IMR-90 (cell line): ENCODE measurements at regions not wholly inside any gene's neighbourhood (a gene's known extent, or its start where the extent isn't known, plus 50 kb on each side); places are given as distances from the start of the nearest gene placed in this dataset.

Source experiments
- ATAC-seq: fragments of 200-7000 bp; cut with Tn5 transposase; 2 replicates; pipeline ENCODE4 v1.9.1; 2020; ENCODE audit warnings: low read depth, mild to moderate bottlenecking, moderate library complexity
- BruUV-seq: library from RNA; stranded (reverse); fragments of 400-500 nt; replicated peaks from 2 replicates; lab custom pipeline; 2021; lab: Mats Ljungman, UMichigan
- CTCF ChIA-PET: fragments of 300-600 bp; formaldehyde crosslinking; extraction: SDS; loops from one replicate; lab custom pipeline; 2021; ENCODE audit warnings: antibody characterized with exemption; lab: Yijun Ruan, JAX
- POLR2A ChIA-PET: fragments of 300-600 bp; sonication (Branson Sonifier 250); formaldehyde crosslinking; loops from one replicate; lab custom pipeline; 2022; ENCODE audit warnings: antibody characterized with exemption; ENCODE audit not compliant: unreplicated experiment; lab: Charles Lee
- DNase-seq: peaks from one replicate; pipeline ENCODE4 v3.0.0; 2013
- H2AFZ ChIP-seq: replicated peaks from 2 replicates; pipeline ENCODE3; 2013; ENCODE audit warnings: low read length, mild to moderate bottlenecking; ENCODE audit not compliant: poor library complexity
- H2AK5ac ChIP-seq: 2 replicates; pipeline ENCODE4 v1.6.1; 2013; ENCODE audit warnings: low read depth, low read length, inconsistent platforms
- H2AK9ac ChIP-seq: replicated peaks from 2 replicates; pipeline ENCODE3; 2013; ENCODE audit warnings: mild to moderate bottlenecking, low read depth, low read length, moderate library complexity; ENCODE audit not compliant: poor library complexity
- H2BK120ac ChIP-seq: 2 replicates; pipeline ENCODE4 v1.6.1; 2013; ENCODE audit warnings: low read depth, low read length, inconsistent platforms
- H2BK15ac ChIP-seq: 3 replicates; pipeline ENCODE4 v1.6.1; 2013; ENCODE audit warnings: low read depth, low read length, inconsistent platforms
- H2BK20ac ChIP-seq: 2 replicates; pipeline ENCODE4 v1.6.1; 2013; ENCODE audit warnings: low read depth, mild to moderate bottlenecking, inconsistent platforms, low read length, moderate library complexity
- H2BK5ac ChIP-seq: 2 replicates; pipeline ENCODE4 v1.6.1; 2013; ENCODE audit warnings: mild to moderate bottlenecking, low read depth, low read length, inconsistent platforms; ENCODE audit not compliant: poor library complexity, severe bottlenecking
- H3K14ac ChIP-seq: replicated peaks from 2 replicates; pipeline ENCODE4 v1.6.1; 2013; ENCODE audit warnings: low read depth, low read length, inconsistent platforms
- H3K18ac ChIP-seq: 2 replicates; pipeline ENCODE4 v1.6.1; 2013; ENCODE audit warnings: low read depth, low read length, control low read depth
- H3K23ac ChIP-seq: 2 replicates; pipeline ENCODE4 v1.6.1; 2013; ENCODE audit warnings: low read depth, low read length, inconsistent platforms
- H3K27ac ChIP-seq: 2 replicates; pipeline ENCODE4 v1.5.1; 2013; ENCODE audit warnings: mild to moderate bottlenecking, control low read depth, low read length; ENCODE audit not compliant: insufficient read depth
- H3K27me3 ChIP-seq: 2 replicates; pipeline ENCODE4 v1.6.1; 2013; ENCODE audit warnings: low read length; ENCODE audit not compliant: control insufficient read depth, insufficient read depth
- H3K36me3 ChIP-seq: 2 replicates; pipeline ENCODE4 v1.6.1; 2013; ENCODE audit warnings: low read length, mixed read lengths; ENCODE audit not compliant: control insufficient read depth, insufficient read depth
- H3K4ac ChIP-seq: 2 replicates; pipeline ENCODE4 v1.6.1; 2013; ENCODE audit warnings: low read depth, low read length, inconsistent platforms
- H3K4me1 ChIP-seq: 2 replicates; pipeline ENCODE4 v1.6.1; 2013; ENCODE audit warnings: low read length, mixed read lengths; ENCODE audit not compliant: control insufficient read depth, insufficient read depth
- H3K4me2 ChIP-seq: 2 replicates; pipeline ENCODE4 v1.6.1; 2013; ENCODE audit warnings: low read depth, mild to moderate bottlenecking, control low read depth, low read length, moderate library complexity
- H3K4me3 ChIP-seq: 2 replicates; pipeline ENCODE4 v1.5.1; 2013; ENCODE audit warnings: low read depth, mild to moderate bottlenecking, control low read depth, low read length, moderate library complexity; ENCODE audit not compliant: insufficient read depth
- H3K56ac ChIP-seq: 2 replicates; pipeline ENCODE4 v1.6.1; 2013; ENCODE audit warnings: low read length, inconsistent platforms; ENCODE audit not compliant: insufficient read depth; ENCODE audit errors: extremely low read depth
- H3K79me1 ChIP-seq, 2 experiments: 2 replicates each; pipeline ENCODE4 v1.6.1; 2013; ENCODE audit warnings: low read length in 2 of 2, inconsistent platforms in 1 of 2, low read depth in 1 of 2
- H3K9ac ChIP-seq: 2 replicates; pipeline ENCODE4 v1.6.1; 2013; ENCODE audit warnings: low read depth, low read length, control low read depth
- H3K9me1 ChIP-seq: 2 replicates; pipeline ENCODE4 v1.6.1; 2013; ENCODE audit warnings: low read length, inconsistent platforms; ENCODE audit not compliant: insufficient read depth
- H3K9me3 ChIP-seq: 2 replicates; pipeline ENCODE4 v1.6.1; 2013; ENCODE audit warnings: low read length; ENCODE audit not compliant: control insufficient read depth, insufficient read depth
- H4K20me1 ChIP-seq: 2 replicates; pipeline ENCODE4 v1.6.1; 2013; ENCODE audit warnings: low read length, inconsistent platforms; ENCODE audit not compliant: insufficient read depth
- H4K5ac ChIP-seq: 2 replicates; pipeline ENCODE4 v1.6.1; 2013; ENCODE audit warnings: mild to moderate bottlenecking, low read depth, low read length, control low read depth
- H4K8ac ChIP-seq, 2 experiments: 2 replicates each; pipeline ENCODE4 v1.6.1; 2013; ENCODE audit warnings: low read depth in 2 of 2, low read length in 2 of 2, control low read depth in 1 of 2, inconsistent platforms in 1 of 2
- H4K91ac ChIP-seq: 2 replicates; pipeline ENCODE4 v1.6.1; 2013; ENCODE audit warnings: low read depth, low read length, inconsistent platforms; ENCODE audit not compliant: insufficient read depth
- BHLHE40 ChIP-seq: fragments of 150-350 bp; IDR thresholded peaks from 2 replicates; pipeline ENCODE4 v1.6.1; 2016; ENCODE audit warnings: mild to moderate bottlenecking, low read depth, low read length
- CHD1 ChIP-seq: IDR thresholded peaks from 2 replicates; pipeline ENCODE4 v1.6.1; 2012; ENCODE audit warnings: low read depth, low read length, improper control_type of control experiment
- FOS ChIP-seq: fragments of 150-350 bp; IDR thresholded peaks from 2 replicates; pipeline ENCODE4 v1.6.1; 2016; ENCODE audit warnings: low read depth, low read length
- MAFK ChIP-seq: IDR thresholded peaks from 2 replicates; pipeline ENCODE4 v1.6.1; 2012; ENCODE audit warnings: low read depth, low read length, improper control_type of control experiment
- MAZ ChIP-seq: IDR thresholded peaks from 2 replicates; pipeline ENCODE4 v1.6.1; 2012; ENCODE audit warnings: low read depth, mild to moderate bottlenecking, low read length, improper control_type of control experiment, moderate library complexity, borderline replicate concordance
- NFE2L2 ChIP-seq: fragments of 150-350 bp; IDR thresholded peaks from 2 replicates; pipeline ENCODE4 v1.6.1; 2016; ENCODE audit warnings: low read depth, mild to moderate bottlenecking, low read length
- SMC3 ChIP-seq: fragments of 150-350 bp; IDR thresholded peaks from 2 replicates; pipeline ENCODE4 v1.6.1; 2016; ENCODE audit warnings: low read depth, mild to moderate bottlenecking, antibody characterized with exemption, low read length, moderate library complexity
- WGBS, 2 experiments: methylation state at CpG; one replicate each; pipeline versions ENCODE4 v1.1.5 to v1.1.7; 2013; ENCODE audit warnings: missing lambda C conversion rate in 2 of 2; ENCODE audit not compliant: insufficient read length in 1 of 2; ENCODE audit errors: extremely low coverage in 2 of 2; 5-methylcytosine and 5-hydroxymethylcytosine counted together
- dilution Hi-C: fragments of 300-500 bp; cut with HindIII; formaldehyde crosslinking; loops from one replicate; pipeline ENCODE4 v1.14.3; 2018; ENCODE audit warnings: low sequenced_read_pairs; ENCODE audit not compliant: unreplicated experiment
- in situ Hi-C: fragments of 300-500 bp; cut with MboI; formaldehyde crosslinking; loops from 3 replicates; pipeline ENCODE4 v1.14.3; 2019; ENCODE audit warnings: low sequenced_read_pairs, inconsistent platforms, mixed read lengths
- intact Hi-C: fragments of 100-400 bp; cut with micrococcal nuclease; formaldehyde crosslinking; loops from 2 replicates; pipeline ENCODE4 v1.10.0; 2022
- TF ChIP-seq, protein P1 (sequence below): conservative IDR thresholded peaks from 2 replicates; pipeline ENCODE4 v1.5.1; 2012; ENCODE audit warnings: mild to moderate bottlenecking, low read depth, low read length, improper control_type of control experiment

DNA sequence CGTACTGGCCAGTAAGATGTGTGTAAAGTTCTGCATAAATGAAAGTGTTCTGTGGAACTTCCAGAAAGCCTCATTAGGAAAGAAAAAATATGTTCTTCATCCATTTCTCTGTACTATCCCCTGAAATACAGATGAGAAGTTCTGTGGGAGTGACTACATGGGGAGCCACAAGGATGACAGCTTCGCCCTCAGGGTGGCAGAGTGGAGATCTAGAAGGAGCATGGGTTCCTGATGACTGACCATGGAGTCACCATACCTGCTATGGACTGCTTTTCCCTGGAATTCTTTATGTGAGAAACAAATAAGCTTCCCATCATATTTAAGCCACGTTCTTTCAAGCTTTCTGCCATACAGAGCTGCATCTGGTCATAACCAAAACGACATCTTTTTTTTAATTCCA is 113.9 kb upstream of the RGS1 start:
- Histone ChIP-seq H4K5ac (no peak overlapping the region), H2BK20ac (no peak overlapping the region), H3K14ac (no peak overlapping the region), H3K4me2 (no peak overlapping the region), H3K9ac (no peak overlapping the region), H2BK15ac (no peak overlapping the region), H3K36me3 (no peaks in the 10 kb centered on the region), H2AK5ac (no peak overlapping the region), H2AK9ac (no peak overlapping the region), H3K4me1 (no peaks in the 10 kb centered on the region), H4K8ac (no peak overlapping the region), H3K23ac (no peak overlapping the region), H3K27me3 (no peaks in the 10 kb centered on the region), H3K9me3 (no peaks in the 10 kb centered on the region), H2AFZ (no peak overlapping the region), H3K4ac (no peak overlapping the region), H3K79me1 (no peaks in the 10 kb centered on the region), H3K18ac (no peak overlapping the region), H4K91ac (no peak overlapping the region), H2BK5ac (no peak overlapping the region), H4K20me1 (no peaks in the 10 kb centered on the region), H2BK120ac (no peak overlapping the region), H3K9me1 (no peaks in the 10 kb centered on the region), H3K56ac (no peak overlapping the region), H3K27ac (no peak overlapping the region), H3K4me3 (no peak overlapping the region)
- TF ChIP-seq NFE2L2: no peak
- TF ChIP-seq BHLHE40: no peak
- TF ChIP-seq FOS: no peak
- TF ChIP-seq CHD1: no peak
- no peak for TF ChIP-seq SMC3
- TF ChIP-seq, protein P1, sequence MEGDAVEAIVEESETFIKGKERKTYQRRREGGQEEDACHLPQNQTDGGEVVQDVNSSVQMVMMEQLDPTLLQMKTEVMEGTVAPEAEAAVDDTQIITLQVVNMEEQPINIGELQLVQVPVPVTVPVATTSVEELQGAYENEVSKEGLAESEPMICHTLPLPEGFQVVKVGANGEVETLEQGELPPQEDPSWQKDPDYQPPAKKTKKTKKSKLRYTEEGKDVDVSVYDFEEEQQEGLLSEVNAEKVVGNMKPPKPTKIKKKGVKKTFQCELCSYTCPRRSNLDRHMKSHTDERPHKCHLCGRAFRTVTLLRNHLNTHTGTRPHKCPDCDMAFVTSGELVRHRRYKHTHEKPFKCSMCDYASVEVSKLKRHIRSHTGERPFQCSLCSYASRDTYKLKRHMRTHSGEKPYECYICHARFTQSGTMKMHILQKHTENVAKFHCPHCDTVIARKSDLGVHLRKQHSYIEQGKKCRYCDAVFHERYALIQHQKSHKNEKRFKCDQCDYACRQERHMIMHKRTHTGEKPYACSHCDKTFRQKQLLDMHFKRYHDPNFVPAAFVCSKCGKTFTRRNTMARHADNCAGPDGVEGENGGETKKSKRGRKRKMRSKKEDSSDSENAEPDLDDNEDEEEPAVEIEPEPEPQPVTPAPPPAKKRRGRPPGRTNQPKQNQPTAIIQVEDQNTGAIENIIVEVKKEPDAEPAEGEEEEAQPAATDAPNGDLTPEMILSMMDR: no peak
- TF ChIP-seq MAFK: no peak
- TF ChIP-seq MAZ: no peak
- in situ Hi-C loops: no loop called here
- WGBS, 2 experiments: no CpG with 5 or more reads among the region's 4 CpGs
- dilution Hi-C loops: no loop called here
- no peak for DNase-seq
- no peak for ATAC-seq
- intact Hi-C loops: no loop called here
- ChIA-PET POLR2A (no interaction called here), CTCF (no interaction called here)
- no TSS peak for BruUV-seq
